ENCODE measurements at regions not wholly inside any gene's neighbourhood (a gene's known extent, or its start where the extent isn't known, plus 50 kb on each side); places are given as distances from the start of the nearest gene placed in this dataset.

GRCh38 chr3:141418751-141419150, 50.4 kb downstream of the ZBTB38 start:
- DNase-seq, result no peak

GRCh38 chr3:141419946-141420345, 51.6 kb downstream of the ZBTB38 start:
- no peak for DNase-seq

DNA sequence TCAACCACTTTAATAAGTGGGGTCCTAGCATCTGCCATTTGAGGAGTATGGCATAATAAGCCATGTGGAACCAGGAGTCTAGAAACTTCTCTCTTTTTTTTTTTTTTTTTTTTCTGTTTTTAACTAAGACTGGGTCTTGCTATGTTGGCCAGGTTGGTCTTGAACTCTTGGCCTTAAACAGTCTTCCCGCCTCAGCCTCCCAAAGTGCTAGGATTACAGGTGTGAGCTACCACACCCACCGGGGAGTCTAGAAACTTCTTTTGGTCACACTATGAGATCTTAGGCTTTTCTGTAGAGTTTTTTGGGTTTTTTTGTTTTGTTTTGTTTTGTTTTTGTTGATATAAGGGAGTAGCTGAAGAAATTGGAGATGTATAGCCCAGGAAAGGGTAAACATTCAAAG, 52.9 kb downstream of the ZBTB38 start:
- DNase-seq, result no peak

DNA sequence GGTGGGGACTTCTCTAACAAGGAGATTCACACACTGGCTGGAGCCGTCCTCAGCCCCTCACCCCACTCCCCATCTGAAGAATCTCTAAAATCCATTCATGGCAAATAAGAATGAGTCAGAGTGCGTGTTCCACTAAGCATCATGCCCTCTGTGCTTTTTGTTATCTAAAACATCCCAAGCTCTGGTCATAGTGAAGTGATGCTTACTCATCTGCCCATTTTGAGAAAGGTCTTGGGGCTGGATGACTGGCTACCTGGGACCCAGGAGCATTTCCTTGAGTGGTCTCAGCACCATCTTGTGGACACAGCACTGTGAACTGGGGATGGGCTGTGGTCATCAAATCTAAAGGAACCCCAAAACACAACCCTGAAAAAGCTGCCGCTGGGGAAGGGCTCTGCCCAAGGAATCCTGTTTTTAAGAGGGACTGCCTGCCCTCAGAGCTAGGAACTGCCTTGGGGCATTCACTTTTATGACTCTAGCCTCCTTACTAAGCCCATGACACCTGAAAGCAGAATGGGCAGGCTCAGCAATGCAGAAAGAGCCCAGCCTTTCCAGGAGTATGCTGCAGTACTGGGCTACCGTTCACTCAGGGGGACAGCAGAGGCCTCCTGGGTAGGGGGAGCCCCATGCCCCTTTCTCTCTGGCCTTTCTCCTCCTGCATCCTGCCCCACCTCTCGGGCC, 53.5 kb downstream of the ZBTB38 start:
- DNase-seq, result no peak

DNA sequence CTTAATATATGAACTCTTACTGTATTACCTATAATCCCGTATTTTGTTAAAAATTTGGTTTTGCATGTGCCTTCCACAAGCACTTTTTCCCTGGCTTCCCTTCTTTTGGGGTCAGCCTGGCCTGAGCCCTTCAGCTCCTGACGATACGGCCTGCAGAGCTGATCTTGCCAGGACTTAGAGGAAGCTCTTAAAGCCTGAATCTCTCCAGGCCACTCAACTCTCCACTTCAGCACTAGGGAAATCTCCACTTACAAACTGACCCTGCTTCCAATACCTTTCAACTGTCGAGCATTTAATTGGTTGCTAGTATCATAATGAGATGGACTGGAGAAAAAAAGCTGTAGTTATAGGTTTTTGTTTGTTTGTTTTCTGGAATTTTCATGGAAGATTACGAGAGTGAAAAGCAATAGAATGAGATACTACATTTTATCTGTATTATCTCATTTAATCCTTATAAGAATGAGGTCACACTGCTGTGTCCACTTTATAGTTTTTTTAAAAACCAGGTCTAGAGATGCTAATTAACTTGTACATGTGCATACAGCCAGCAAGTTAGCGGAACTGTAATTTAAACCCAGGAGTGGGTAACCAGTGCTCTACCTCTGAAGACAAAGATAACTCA, 54.8 kb downstream of the ZBTB38 start:
- DNase-seq, result no peak

- no peak for DNase-seq
Measured at GRCh38 chr3:141425523-141426233, 57.4 kb downstream of the ZBTB38 start.

- DNase-seq, result peak; percentile 47
Measured at GRCh38 chr3:141426404-141427034, 58.2 kb downstream of the ZBTB38 start.

DNA sequence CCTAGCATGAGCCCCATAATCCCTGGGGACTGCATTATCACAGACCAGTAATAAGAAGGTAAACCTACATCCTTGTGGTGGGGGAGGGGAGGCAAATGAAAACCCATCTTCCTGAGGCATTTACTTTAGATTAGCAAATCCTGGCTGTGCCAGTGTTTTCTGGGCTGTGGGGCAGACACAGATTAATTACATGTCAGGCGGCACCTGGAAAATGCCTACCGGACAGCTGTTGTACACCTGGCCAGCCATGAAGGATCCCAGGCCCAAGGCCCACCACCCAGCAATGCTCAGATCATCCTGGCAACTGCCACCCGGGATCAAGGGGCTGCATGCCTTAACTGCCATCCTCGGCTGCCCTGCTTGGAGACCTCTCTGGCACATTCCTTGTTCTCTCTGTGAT, 59.1 kb upstream of the RASA2 start:
- no peak for DNase-seq

DNA sequence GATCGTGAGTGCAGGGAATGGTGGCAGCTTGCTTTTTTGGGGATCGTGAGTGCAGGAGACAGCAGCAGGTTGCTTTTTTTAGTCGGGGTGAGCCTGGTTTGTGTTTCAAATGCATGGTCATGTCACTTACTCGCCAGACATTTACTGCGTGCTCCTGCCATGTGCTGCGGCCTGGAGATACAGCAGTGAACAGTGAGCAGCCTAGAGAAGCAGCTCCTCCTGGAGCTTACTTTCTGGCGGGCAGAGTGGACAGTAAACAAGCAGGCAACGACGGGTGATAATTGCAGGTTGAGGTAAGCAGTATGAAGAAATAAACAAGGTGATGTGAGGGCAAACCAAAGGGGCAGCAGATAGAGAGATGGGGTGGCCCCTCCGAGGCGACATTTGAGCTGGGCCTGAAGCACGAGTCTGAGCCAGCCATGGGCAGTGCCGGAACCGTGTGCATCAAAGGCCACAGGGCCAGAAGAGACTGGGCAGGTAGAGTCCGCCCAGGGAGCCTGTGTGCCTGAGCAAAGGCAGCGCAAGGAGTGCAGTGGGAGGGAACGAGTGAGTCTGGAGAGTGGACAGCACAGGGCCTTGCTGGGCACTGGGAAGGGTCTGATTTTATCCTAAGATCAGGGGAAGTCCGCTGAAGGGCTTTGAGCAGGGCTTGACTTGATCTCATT, 57.3 kb upstream of the RASA2 start:
- DNase-seq, result no peak

DNA sequence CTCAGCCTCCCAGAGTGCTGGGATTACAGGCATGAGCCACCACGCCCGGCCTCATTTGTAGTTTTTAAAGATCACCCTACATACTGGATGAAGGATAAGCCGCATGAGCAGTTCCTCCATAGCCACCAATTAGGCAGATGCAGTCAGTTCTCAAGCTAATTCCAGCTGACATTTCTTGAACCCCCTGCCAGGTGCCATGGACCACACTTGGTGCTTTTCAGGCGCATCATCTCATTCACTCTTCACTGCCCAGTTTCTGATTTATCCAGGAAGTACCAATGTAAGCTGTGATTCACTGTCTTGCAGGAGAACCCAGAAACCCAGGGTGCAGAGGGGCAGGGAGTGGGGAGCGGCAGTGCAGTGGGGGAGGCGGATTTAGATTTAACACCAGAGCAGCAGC, 56.5 kb upstream of the RASA2 start:
- peak; percentile 21 for DNase-seq

DNA sequence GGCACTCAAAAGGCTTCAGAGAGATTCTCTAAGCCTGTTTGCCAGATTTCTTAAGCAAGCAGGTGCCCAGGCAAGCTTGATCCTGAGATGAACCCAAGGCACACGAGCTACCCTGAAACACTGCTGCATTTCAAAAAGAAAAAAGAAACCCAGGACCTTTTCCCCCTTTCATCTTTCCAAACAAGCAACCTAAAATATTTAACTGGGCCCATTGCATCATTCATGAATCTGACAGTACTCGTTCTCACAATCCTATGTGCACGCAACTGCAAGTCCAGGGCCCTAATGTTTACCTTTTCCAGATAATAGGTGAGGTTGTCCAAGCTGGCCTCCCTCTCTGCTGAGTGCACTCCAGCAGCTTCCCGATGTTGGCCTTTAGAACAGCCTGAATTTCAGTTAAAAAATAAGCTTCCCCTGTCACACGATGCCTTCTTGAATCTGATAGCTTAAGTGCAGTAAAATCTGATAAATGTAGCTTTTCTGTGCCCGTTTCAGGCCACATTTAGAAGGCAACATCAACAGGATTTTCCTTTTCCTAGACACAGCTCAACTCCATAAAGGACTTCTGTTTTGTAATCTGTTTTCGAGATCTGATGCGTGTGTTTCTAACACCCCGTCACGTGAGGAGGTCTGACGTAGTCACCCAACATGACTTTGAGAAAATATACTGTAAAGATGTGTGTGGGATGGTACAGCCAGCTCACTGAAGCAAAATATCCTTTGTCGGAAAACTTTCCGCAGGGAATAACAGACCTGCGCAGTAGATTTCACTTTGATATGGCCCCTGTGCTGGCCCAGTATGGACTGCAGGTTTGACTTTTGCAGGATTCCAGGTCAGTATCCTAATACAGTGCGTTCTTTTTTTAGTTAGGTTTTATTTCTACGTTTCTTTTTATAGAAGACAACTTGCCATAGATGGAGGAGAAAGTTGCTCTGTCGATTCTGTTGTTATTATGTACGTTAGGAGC, 55.1 kb upstream of the RASA2 start:
- DNase-seq, result peak; percentile 41

DNA sequence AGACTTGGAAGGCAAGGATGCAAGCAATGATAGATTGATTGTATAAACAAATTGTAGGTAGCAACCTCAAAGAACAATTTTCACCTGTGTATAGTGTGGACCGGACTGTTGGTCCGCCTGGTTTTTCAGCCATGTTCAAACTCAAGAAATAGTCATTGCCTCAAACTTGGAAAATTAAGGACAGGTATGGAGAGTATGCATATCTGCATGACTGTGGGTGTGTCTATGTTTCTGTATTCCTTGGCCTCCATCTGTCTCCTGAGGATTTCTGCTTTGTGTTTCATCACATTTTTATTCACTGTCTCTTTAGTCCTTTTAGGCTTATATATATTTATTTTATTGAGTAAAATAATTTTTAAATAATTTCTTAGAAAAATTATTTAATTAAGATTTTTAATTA, 53.9 kb upstream of the RASA2 start:
- no peak for DNase-seq

DNA sequence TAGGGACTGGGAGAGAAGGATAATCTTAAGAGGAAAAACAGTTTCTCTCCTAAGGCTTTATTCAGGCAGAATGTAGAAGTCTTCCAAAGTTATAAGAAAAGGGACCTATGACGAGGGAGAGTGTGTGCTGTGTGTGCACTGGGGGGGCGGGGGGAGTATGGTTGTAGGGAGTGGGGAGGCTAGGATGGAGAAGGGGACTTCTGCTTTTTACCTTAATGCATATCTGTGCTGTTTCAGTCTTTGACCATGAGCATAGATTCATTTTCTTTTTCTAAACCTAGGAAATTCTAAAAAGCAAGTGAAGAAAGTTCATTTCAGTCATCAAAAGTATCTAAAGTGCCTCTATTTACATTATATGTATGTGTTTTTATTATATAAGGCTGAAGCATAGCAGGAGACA, 52.6 kb upstream of the RASA2 start:
- no peak for DNase-seq

DNA sequence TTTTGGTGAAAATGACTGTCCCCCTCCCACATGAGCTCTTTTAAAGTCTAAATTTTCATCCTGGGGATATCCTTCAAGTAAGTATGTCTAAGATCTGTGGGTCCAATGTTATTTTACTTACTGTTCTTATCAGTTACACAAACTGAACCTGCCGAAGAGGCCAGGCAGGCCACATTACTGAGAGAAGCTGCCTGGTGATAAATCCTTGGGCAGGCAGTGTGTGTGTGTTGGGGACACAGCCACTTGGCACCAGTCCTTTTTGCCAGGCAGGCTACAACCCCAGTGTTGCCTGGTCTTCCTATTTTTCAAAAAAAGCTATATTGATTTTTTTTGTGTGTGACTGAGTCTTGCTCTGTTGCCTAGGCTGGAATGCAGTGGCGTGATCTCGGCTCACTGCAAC, 50.6 kb upstream of the RASA2 start:
- DNase-seq, result no peak
